EH (cell line): ENCODE measurements at regions not wholly inside any gene's neighbourhood (a gene's known extent, or its start where the extent isn't known, plus 50 kb on each side); places are given as distances from the start of the nearest gene placed in this dataset.
A peak's percentile ranks its signal among the peaks of the same experiment; 100 is the strongest.

Source experiments
- DNase-seq: peaks from one replicate; pipeline ENCODE4 v3.0.0-alpha.2; 2015; ENCODE audit warnings: low read depth

DNA sequence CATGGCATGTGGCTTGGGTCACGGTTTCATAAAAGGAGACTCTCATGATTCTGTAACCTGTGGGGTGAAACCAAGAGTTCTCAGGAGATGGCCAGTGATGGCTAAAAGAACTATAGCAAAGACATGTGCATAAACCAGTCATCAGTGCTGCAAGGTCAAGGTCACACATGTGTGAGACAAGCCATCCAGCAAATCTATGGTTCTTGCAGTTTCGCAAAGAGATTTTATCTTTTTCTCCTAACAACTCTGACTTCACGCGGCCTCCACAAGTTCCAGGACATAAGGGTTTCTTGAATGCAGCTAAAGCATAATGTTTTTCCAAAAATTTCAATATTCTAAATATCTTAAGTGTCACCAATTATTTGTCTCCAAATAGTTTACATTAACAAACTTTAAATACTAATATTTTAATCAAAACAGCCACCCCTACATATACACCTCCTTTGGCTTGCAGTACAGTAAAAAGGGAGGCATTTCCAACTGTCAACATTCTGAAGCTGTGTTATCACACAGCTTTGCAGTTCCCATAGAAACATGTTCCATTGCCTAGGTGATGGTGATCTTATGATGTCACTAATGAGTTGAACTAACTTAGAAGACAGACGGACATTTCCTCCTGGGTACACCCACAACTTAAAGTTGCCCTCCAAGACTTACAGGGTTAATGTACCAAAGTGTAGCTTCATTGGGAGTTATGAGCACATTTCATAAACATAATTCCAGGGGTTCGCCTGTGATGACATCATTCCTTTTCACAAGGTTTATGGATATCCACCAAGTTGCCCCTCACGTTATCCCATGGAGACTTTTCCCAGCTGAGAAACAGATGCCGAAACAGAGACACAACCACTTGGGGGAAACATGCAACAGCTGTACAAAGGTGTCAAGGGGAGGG lies 250.9 kb upstream of the PDE10A start:
- DNase-seq = no peak

GRCh38 chr6:165910184-165910966 lies 247.3 kb upstream of the PDE10A start:
- DNase-seq = no peak

GRCh38 chr6:165906736-165907135 lies 243.7 kb upstream of the PDE10A start:
- no peak for DNase-seq

GRCh38 chr6:165905744-165906143 lies 242.7 kb upstream of the PDE10A start:
- DNase-seq = no peak

DNA sequence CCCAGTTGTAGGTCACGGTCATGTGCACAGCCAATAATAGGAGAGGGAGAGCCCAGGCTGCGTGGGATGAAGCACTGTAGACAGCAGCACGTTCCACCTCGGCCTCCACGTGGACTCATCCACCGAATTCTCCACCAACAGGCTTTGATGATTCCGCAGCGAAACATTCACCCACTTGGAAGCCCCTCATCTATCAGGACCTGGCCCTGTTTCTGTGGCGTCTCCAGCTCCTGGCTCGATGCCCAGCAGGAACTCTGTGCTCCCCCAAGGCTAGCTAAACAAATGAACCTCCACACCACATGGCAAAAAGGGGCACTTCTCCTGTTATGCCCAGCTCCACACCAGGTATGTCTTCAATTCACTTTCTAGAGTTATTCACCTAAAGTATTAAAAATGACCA lies 237.9 kb upstream of the PDE10A start:
- no peak for DNase-seq

GRCh38 chr6:165899611-165900010 lies 236.6 kb upstream of the PDE10A start:
- DNase-seq = no peak

DNA sequence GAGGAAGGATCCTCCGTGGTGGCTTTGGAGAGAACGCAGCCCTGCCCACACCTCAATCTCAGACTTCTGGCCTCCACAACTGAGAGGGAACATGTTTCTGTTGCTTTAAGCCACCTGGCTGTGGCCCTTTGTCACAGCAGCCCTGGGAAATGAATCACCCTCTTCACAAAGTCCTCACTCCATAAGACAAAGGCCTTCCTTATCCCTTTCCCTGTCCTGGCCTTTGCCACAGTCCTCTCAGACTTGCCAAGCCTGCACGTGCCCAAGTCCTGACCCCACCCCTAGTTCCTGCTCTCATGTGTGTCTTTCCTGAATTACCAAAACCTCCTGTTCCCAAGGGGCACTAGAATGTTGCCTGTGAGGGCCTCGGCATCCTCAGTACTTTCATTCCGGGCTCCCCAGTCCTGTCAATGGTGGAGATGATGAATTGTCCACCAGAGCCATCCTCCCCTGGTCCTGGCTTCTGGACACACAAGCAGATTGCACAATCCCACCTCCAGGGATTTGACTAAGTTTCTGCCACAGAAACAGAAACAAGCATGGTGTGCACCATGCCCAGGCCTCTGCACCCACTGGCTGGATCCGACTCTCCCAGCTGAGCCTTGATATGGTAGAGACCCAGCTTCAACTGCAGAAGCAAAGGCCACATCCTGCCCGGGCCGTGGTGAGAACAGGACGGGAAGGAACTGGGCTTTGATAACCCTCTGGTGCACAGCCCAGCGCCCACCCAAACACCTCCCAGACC lies 232.6 kb upstream of the PDE10A start:
- DNase-seq = no peak

GRCh38 chr6:165894171-165894825 lies 231.3 kb upstream of the PDE10A start:
- DNase-seq = no peak

GRCh38 chr6:165893431-165893830 lies 230.4 kb upstream of the PDE10A start:
- DNase-seq = no peak

DNA sequence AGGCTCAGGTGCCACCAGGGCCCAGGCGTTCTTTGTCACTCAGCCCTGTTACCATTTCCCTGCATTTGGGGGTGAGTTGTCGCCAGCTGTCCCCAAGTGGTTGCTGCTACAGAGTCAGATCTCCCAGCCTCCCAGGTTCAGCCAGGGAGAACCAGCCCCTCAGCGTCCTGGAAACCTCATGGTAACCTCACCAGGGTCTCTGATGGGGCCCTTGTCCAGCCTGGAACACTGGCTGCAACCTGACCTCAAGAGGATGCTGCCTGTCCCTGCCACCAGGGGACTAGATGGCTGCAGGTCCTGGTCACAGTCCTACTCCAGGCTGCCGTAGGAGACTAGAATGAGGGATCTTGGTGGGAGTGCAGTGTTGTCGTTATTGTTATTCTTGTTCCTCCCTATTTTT lies 228.3 kb upstream of the PDE10A start:
- no peak for DNase-seq

DNA sequence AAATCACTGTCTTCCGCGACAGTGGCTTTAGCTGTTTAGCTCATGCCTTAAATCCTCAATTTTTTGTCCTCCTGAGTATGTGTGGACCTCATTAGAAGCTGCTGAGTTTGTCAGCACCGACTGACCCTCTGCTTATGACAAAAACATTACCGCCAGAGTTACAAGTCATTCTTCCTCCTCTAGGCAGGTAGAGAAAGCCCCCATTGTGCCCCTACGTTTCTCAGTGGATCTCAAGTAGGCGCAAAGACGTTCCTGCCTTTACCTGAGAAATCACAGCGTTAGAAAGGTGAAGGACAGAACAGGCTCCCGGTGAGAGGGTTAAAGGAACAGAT lies 227.3 kb upstream of the PDE10A start:
- DNase-seq = no peak

GRCh38 chr6:165889636-165890403 lies 226.8 kb upstream of the PDE10A start:
- peak; percentile 20 for DNase-seq

DNA sequence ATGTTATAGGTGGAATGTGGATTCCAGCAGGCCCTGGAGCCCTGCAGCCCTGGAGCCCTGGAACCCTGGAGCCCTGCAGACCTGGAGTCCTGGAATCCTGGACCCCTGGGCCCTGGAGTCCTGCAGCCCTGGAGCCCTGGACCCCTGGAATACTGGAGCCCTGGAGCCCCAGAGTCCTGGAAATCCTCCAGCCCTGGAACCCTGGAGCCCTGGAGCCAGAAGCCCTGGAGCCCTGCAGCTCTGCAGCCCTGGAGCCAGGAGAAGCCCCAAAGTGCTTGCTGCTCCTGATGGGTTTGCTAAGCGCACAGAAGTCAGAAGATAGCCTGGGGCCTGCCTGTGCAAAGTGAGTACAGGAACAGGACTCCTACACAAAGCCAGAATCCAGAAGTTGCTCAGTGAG lies 223.1 kb upstream of the PDE10A start:
- no peak for DNase-seq

DNA sequence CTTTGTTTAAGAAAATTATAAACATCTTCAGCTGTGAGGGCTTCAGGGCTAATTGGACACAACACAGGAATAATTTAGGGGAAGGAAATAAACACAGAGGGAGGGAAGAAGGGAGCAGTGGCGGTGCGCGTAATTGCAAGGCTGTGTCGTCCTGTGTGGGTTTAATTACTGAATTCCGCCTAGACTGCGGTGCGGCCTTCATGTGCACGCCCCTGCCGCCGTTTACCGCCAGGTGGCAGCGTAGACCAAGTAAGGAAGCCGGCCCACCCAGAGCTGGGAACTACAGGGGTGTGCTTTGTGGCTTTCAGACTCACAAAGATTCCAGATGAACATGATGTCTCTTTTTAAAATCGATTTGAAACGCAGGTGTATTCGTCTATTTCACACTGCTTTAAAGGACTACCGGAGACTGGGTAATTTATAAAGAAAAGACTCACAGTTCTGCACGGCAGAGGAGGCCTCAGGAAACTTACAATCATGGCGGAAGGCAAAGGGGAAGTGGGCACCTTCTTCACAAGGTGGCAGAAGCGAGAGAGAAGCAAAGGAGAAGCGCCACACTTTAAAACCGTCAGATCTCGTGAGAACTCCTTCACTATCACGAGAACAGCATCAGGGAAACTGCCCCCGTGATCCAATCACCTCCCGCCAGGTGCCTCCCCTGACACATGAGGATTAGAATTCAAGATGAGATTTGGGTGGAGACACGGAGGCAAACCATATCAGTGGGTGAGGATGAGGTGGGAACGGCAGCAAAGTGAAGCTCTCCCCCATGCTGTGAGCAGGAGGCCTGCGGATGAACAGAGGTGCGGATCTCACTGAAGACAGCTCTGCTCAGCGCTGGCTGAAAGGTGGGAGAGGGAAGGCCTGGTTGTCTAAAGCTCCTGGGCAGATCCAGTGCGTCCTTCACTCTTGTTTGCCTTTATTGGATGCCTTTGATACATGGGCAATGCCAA lies 222.0 kb upstream of the PDE10A start:
- DNase-seq = peak; percentile 45

- DNase-seq = peak; percentile 27
Observed at GRCh38 chr6:165883851-165884640, 221.0 kb upstream of the PDE10A start.

DNA sequence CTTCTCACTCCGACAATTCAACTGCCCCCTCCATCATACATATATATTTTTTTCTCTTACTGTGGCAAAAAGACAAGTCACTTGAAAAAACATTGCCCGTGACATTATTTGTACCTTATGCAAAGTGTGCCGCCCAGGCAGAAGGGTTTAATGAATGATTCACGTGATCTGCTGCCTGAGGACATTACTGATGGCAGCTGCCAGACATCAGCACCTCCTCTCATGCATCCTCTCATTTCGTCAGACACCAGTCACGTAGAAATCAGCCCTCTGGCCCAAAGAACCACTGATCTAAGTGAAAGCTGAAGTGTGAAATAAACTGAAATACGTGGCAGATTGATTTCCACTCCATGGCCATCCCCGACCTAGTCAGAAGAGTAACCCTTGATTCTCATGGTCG lies 218.8 kb upstream of the PDE10A start:
- DNase-seq = no peak

DNA sequence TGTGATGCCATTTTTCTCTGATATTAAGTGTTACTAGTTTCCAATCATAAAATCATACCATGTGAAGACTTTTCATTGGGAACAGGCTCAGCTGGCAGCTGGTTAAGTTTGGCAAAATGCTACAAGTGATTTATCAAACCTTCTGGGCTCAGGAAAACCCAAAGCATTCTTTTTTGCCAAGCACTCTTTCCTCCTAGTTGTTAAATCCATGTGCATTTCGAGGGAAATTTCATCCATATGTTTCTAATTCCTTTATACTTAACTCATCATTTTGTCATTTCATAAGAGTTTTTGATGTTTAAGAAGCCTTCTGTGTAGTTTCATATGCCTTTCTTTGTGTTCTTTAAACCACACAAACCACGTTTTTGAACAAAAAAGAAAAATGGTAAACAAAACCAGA lies 217.6 kb upstream of the PDE10A start:
- no peak for DNase-seq

GRCh38 chr6:165877773-165878172 lies 214.7 kb upstream of the PDE10A start:
- no peak for DNase-seq

- DNase-seq = no peak
Observed at GRCh38 chr6:165877192-165877591, 214.2 kb upstream of the PDE10A start.
